Keratinocyte (primary cell): ENCODE measurements at regions not wholly inside any gene's neighbourhood (a gene's known extent, or its start where the extent isn't known, plus 50 kb on each side); places are given as distances from the start of the nearest gene placed in this dataset.

Experiments used
- DNase-seq: peaks from one replicate; pipeline ENCODE4 v3.0.0-alpha.2; 2011; ENCODE audit warnings: low read depth, missing footprints, low spot score
- FAIRE-seq: peaks from 2 replicates; lab custom pipeline; 2011; peaks lifted over from hg19 to GRCh38; lab: Jason Lieb, UNC
- H2AFZ ChIP-seq: 2 replicates; pipeline ENCODE4 v1.6.0; 2012; ENCODE audit warnings: low read length, control low read depth, inconsistent platforms; ENCODE audit not compliant: control insufficient read depth
- H3K27ac ChIP-seq: 2 replicates; pipeline ENCODE4 v1.5.1; 2011; ENCODE audit warnings: low read length; ENCODE audit not compliant: control insufficient read depth, insufficient read depth
- H3K27me3 ChIP-seq: 3 replicates; pipeline ENCODE4 v1.6.0; 2011; ENCODE audit warnings: low read length; ENCODE audit not compliant: control insufficient read depth, insufficient read depth; ENCODE audit errors: extremely low read depth
- H3K36me3 ChIP-seq, 2 experiments: 2 replicates in 1 of 2; 3 replicates in 1 of 2; pipeline ENCODE4 v1.5.1; 2011; ENCODE audit warnings: low read length in 2 of 2, mild to moderate bottlenecking in 1 of 2; ENCODE audit not compliant: control insufficient read depth in 2 of 2, insufficient read depth in 2 of 2; ENCODE audit errors: extremely low read depth in 1 of 2
- H3K4me1 ChIP-seq: 3 replicates; pipeline ENCODE4 v1.5.1; 2011; ENCODE audit warnings: low read length; ENCODE audit not compliant: control insufficient read depth, insufficient read depth; ENCODE audit errors: extremely low read depth
- H3K4me2 ChIP-seq: 3 replicates; pipeline ENCODE4 v1.6.0; 2011; ENCODE audit warnings: low read depth, low read length; ENCODE audit not compliant: control insufficient read depth, insufficient read depth; ENCODE audit errors: extremely low read depth
- H3K4me3 ChIP-seq, 3 experiments: fragments of 200-600 bp in 1 of 3; sonication (generic) in 1 of 3; 2 replicates in 2 of 3; 3 replicates in 1 of 3; pipeline ENCODE4 v1.5.1; 2011 to 2016; ENCODE audit warnings: low read length in 3 of 3, mild to moderate bottlenecking in 3 of 3, control low read depth in 2 of 3, inconsistent platforms in 1 of 3, low read depth in 1 of 3, mixed read lengths in 1 of 3, mixed run types in 1 of 3, moderate library complexity in 1 of 3; ENCODE audit not compliant: control insufficient read depth in 2 of 3, insufficient read depth in 2 of 3; ENCODE audit errors: extremely low read depth in 1 of 3
- H3K79me2 ChIP-seq: 2 replicates; pipeline ENCODE4 v1.6.0; 2012; ENCODE audit warnings: low read length; ENCODE audit not compliant: control insufficient read depth, insufficient read depth
- H3K9ac ChIP-seq: 3 replicates; pipeline ENCODE4 v1.6.0; 2011; ENCODE audit warnings: low read length; ENCODE audit not compliant: control insufficient read depth, insufficient read depth; ENCODE audit errors: extremely low read depth
- H3K9me1 ChIP-seq: 3 replicates; pipeline ENCODE4 v1.6.0; 2011; ENCODE audit warnings: low read length; ENCODE audit not compliant: control insufficient read depth, insufficient read depth; ENCODE audit errors: extremely low read depth
- H3K9me3 ChIP-seq: 2 replicates; pipeline ENCODE4 v1.5.1; 2012; ENCODE audit warnings: low read depth, low read length; ENCODE audit not compliant: control insufficient read depth
- H4K20me1 ChIP-seq: 3 replicates; pipeline ENCODE4 v1.6.0; 2011; ENCODE audit warnings: low read length; ENCODE audit not compliant: control insufficient read depth, insufficient read depth; ENCODE audit errors: extremely low read depth
- EZH2 ChIP-seq: IDR thresholded peaks from one replicate; pipeline ENCODE4 v1.6.1; 2012; ENCODE audit warnings: inconsistent platforms, mild to moderate bottlenecking, low read length, moderate library complexity
- dilution Hi-C: fragments of 300-500 bp; cut with MboI; formaldehyde crosslinking; loops from one replicate; pipeline ENCODE4 v1.7.0; 2020; ENCODE audit warnings: low sequenced_read_pairs; ENCODE audit not compliant: extremely low pct_ligation_motif_present
- TF ChIP-seq, protein P1 (sequence below), 3 experiments: IDR thresholded peaks in 1 of 3; conservative IDR thresholded peaks in 1 of 3; optimal IDR thresholded peaks in 1 of 3; 2 replicates in 2 of 3; 3 replicates in 1 of 3; pipeline versions ENCODE3 to v1.5.1; 2011; ENCODE audit warnings: low read length in 3 of 3, mild to moderate bottlenecking in 3 of 3, moderate library complexity in 2 of 3, control low read depth in 1 of 3, inconsistent platforms in 1 of 3; ENCODE audit not compliant: insufficient read depth in 2 of 3; ENCODE audit errors: extremely low read depth in 1 of 3

DNA sequence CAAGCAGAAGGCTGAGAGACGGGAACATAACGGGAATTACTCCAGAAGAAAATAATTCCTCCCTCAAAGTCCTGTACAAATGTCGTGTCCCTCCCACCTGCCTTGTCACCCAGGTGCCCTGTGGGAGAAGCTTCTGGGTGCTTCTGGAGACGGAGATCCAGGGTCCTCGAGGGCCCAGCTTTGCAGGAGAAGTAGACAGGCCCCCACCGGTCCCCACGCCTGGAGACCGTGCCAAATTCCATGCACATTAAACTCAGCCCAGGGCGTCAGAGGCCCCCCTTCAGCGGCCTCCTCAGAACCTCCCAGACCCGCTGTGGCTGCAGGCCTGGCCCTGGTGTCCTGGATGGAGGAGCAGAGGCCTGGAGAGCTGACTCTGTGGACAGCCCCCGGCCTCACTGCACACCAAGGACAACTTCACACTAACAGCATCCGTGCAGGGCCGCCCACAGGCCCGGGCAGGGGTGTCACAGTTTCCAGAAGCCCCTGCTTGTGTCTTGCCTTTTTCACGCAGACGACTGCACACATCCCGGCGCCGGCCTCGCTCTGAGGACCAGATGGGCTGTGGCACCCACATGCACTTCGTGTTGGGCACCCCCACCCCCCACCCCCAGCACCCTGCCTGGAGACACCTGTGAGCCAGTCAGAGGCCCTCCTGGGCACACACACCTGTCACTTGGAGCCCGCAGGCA is 734.3 kb downstream of the BRD1 start:
- FAIRE-seq (no peak), DNase-seq (no peak)
- Histone ChIP-seq H4K20me1 (no peaks in the 10 kb centered on the region), H3K27me3 (no peaks in the 10 kb centered on the region), H3K4me1 (no peaks in the 10 kb centered on the region), H3K9me1 (no peaks in the 10 kb centered on the region), H3K9me3 (peaks cover 14% of the 10 kb centered on the region), H3K9ac (no peak overlapping the region), H2AFZ (no peak overlapping the region), H3K36me3 (no peaks in the 10 kb centered on the region), H3K4me2 (no peak overlapping the region), H3K27ac (no peak overlapping the region), H3K79me2 (no peaks in the 10 kb centered on the region), H3K4me3 (no peak overlapping the region)
- dilution Hi-C loops, result no loop called here
- no peak for TF ChIP-seq EZH2
- TF ChIP-seq, protein P1, sequence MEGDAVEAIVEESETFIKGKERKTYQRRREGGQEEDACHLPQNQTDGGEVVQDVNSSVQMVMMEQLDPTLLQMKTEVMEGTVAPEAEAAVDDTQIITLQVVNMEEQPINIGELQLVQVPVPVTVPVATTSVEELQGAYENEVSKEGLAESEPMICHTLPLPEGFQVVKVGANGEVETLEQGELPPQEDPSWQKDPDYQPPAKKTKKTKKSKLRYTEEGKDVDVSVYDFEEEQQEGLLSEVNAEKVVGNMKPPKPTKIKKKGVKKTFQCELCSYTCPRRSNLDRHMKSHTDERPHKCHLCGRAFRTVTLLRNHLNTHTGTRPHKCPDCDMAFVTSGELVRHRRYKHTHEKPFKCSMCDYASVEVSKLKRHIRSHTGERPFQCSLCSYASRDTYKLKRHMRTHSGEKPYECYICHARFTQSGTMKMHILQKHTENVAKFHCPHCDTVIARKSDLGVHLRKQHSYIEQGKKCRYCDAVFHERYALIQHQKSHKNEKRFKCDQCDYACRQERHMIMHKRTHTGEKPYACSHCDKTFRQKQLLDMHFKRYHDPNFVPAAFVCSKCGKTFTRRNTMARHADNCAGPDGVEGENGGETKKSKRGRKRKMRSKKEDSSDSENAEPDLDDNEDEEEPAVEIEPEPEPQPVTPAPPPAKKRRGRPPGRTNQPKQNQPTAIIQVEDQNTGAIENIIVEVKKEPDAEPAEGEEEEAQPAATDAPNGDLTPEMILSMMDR (optimal IDR thresholded peaks at IDR 0.05 in 1 of 3, IDR thresholded peaks at IDR 0.05 in 1 of 3, conservative IDR thresholded peaks at IDR 0.05 in 1 of 3; ENCODE audit: extremely low read depth in 1 of 3, insufficient read depth in 2 of 3, low read length in 3 of 3), result no peak

DNA sequence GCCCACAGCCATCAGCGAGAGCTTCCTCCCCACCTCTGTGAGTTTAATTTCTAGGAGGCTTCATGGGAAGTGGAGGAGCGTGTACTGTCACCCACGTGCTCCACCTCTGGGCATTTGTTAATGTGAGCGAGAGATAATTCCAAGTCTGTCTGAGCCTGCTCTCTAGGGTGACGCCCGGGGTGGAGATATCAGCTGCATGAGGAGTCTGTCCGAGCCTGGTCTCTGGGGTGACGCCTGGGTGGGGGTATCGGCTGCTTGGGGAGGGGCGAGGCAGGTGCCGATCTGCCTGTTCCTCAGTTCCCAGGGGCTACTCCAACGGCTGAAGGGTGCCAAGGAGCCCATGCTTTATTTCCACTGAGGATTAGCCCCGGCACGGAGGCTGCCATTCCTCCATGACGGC is 735.0 kb downstream of the BRD1 start:
- no peak for FAIRE-seq
- dilution Hi-C loops, result no loop called here
- H3K27me3 ChIP-seq, result no peaks in the 10 kb centered on the region

More for the DNA sequence above, 735.0 kb downstream of the BRD1 start:
- Histone ChIP-seq H2AFZ (no peak overlapping the region), H3K79me2 (no peaks in the 10 kb centered on the region), H3K27ac (no peak overlapping the region), H3K36me3 (no peaks in the 10 kb centered on the region), H3K9me3 (peaks cover 14% of the 10 kb centered on the region), H3K9ac (no peak overlapping the region), H3K9me1 (no peaks in the 10 kb centered on the region), H3K4me1 (no peaks in the 10 kb centered on the region), H3K4me3 (no peak overlapping the region), H3K4me2 (no peak overlapping the region), H4K20me1 (no peaks in the 10 kb centered on the region)
- TF ChIP-seq, protein P1 (optimal IDR thresholded peaks at IDR 0.05 in 1 of 3, IDR thresholded peaks at IDR 0.05 in 1 of 3, conservative IDR thresholded peaks at IDR 0.05 in 1 of 3; ENCODE audit: extremely low read depth in 1 of 3, insufficient read depth in 2 of 3, low read length in 3 of 3), result no peak
- no peak for TF ChIP-seq EZH2
- no peak for DNase-seq
